ENCODE measurements at regions not wholly inside any gene's neighbourhood (a gene's known extent, or its start where the extent isn't known, plus 50 kb on each side); places are given as distances from the start of the nearest gene placed in this dataset.

DNA sequence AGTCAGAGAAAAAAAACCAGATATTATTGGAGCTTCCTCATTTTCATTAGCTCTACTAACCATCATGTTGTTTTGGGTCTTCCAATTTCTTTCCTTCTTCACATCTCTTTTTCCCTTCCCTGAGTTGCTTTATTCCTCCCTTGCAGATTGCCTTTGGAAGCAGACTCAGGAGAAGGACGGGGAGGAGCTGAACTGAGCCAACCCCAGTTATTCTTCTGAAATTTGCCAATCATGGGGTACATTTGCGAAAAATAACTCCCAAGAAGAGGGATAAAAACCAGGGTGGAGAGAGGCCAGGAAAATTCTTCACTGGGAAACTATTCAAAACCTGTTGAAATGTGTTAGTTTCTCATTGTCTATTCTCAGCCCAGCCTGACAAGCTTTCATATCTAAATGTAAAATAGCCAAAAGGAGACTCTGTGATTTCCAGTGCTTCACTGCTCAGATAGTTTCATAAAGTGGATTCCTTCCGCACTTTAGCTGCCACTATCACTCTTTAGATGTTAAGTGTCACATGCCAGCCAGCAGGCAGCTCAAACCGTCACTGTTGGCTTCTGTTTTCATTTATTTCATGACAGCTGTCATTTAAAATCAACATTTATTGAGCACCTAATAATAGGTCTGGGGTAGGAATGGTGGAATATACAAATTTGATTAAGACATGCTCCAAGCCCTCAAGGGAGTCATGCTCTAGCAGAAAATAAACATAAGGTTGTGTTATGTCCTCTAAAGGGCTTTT, 204.5 kb downstream of the SREK1 start:
- TF ChIP-seq, protein P1, sequence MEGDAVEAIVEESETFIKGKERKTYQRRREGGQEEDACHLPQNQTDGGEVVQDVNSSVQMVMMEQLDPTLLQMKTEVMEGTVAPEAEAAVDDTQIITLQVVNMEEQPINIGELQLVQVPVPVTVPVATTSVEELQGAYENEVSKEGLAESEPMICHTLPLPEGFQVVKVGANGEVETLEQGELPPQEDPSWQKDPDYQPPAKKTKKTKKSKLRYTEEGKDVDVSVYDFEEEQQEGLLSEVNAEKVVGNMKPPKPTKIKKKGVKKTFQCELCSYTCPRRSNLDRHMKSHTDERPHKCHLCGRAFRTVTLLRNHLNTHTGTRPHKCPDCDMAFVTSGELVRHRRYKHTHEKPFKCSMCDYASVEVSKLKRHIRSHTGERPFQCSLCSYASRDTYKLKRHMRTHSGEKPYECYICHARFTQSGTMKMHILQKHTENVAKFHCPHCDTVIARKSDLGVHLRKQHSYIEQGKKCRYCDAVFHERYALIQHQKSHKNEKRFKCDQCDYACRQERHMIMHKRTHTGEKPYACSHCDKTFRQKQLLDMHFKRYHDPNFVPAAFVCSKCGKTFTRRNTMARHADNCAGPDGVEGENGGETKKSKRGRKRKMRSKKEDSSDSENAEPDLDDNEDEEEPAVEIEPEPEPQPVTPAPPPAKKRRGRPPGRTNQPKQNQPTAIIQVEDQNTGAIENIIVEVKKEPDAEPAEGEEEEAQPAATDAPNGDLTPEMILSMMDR (IDR thresholded peaks at IDR 0.05; ENCODE audit: control extremely low read depth in 1 of 3, insufficient read depth in 1 of 3, low read depth in 1 of 3, low read length in 3 of 3), result no peak
- TF ChIP-seq HDAC2 (IDR thresholded peaks at IDR 0.05; ENCODE audit: borderline replicate concordance in 1 of 2, low read depth in 2 of 2, low read length in 2 of 2) (no peak), POLR2A (IDR thresholded peaks at IDR 0.05; ENCODE audit: control extremely low read depth in 1 of 2, low read depth in 2 of 2, low read length in 2 of 2) (no peak), ATF2 (IDR thresholded peaks at IDR 0.05; ENCODE audit: low read length) (no peak), GTF2F1 (IDR thresholded peaks at IDR 0.05; ENCODE audit: borderline replicate concordance, low read depth, low read length) (no peak), EP300 (IDR thresholded peaks at IDR 0.05; ENCODE audit: borderline replicate concordance in 1 of 2, low read depth in 2 of 2, low read length in 2 of 2) (no peak), MAX (IDR thresholded peaks at IDR 0.05) (no peak)
- TF ChIP-seq, protein P2, sequence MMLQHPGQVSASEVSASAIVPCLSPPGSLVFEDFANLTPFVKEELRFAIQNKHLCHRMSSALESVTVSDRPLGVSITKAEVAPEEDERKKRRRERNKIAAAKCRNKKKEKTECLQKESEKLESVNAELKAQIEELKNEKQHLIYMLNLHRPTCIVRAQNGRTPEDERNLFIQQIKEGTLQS (IDR thresholded peaks at IDR 0.05; ENCODE audit: insufficient read depth, low read depth, low read length), result no peak
